COR-L47 (cell line): ENCODE measurements at regions not wholly inside any gene's neighbourhood (a gene's known extent, or its start where the extent isn't known, plus 50 kb on each side); places are given as distances from the start of the nearest gene placed in this dataset.
"Not testable (repeated sequence)": the region's sequence is repeated elsewhere in the genome, so short reads cannot be mapped to it uniquely, and the experiment has no call there.

Source experiments
- DNase-seq: peaks from one replicate; lab custom pipeline; 2025; lab: John Stamatoyannopoulos, UW

- DNase-seq: no peak
Measured at GRCh38 chr6:133108419-133108818, 132.7 kb upstream of the EYA4 start.

- DNase-seq: no peak
Measured at GRCh38 chr6:133114973-133115372, 126.2 kb upstream of the EYA4 start.

- DNase-seq: no peak
Measured at GRCh38 chr6:133115946-133116345, 125.2 kb upstream of the EYA4 start.

GRCh38 chr6:133128191-133128590 lies 113.0 kb upstream of the EYA4 start:
- no peak for DNase-seq

GRCh38 chr6:133129556-133129955 lies 111.6 kb upstream of the EYA4 start:
- DNase-seq: no peak

- no peak for DNase-seq
Measured at GRCh38 chr6:133130863-133131262, 110.3 kb upstream of the EYA4 start.

GRCh38 chr6:133131621-133132465 lies 109.3 kb upstream of the EYA4 start:
- no peak for DNase-seq

GRCh38 chr6:133132466-133132971 lies 108.6 kb upstream of the EYA4 start:
- DNase-seq: no peak

GRCh38 chr6:133136177-133136880 lies 104.8 kb upstream of the EYA4 start:
- no peak for DNase-seq

- not testable (repeated sequence) for DNase-seq
Measured at GRCh38 chr6:133147470-133148184, 93.5 kb upstream of the EYA4 start.

- DNase-seq: no peak
Measured at GRCh38 chr6:133156689-133157088, 84.5 kb upstream of the EYA4 start.

GRCh38 chr6:133157995-133158394 lies 83.2 kb upstream of the EYA4 start:
- no peak for DNase-seq

GRCh38 chr6:133159255-133159795 lies 81.8 kb upstream of the EYA4 start:
- DNase-seq: no peak

GRCh38 chr6:133160536-133160935 lies 80.6 kb upstream of the EYA4 start:
- DNase-seq: no peak

- no peak for DNase-seq
Measured at GRCh38 chr6:133165235-133165634, 75.9 kb upstream of the EYA4 start.

- DNase-seq: no peak
Measured at GRCh38 chr6:133166766-133167165, 74.4 kb upstream of the EYA4 start.

- DNase-seq: no peak
Measured at GRCh38 chr6:133169901-133170300, 71.3 kb upstream of the EYA4 start.

- no peak for DNase-seq
Measured at GRCh38 chr6:133170602-133171001, 70.6 kb upstream of the EYA4 start.

- DNase-seq: no peak
Measured at GRCh38 chr6:133171989-133172604, 69.1 kb upstream of the EYA4 start.

- DNase-seq: no peak
Measured at GRCh38 chr6:133173276-133173675, 67.9 kb upstream of the EYA4 start.

- no peak for DNase-seq
Measured at GRCh38 chr6:133179481-133179880, 61.7 kb upstream of the EYA4 start.

- DNase-seq: no peak
Measured at GRCh38 chr6:133183691-133184090, 57.5 kb upstream of the EYA4 start.
